ENCODE measurements at regions not wholly inside any gene's neighbourhood (a gene's known extent, or its start where the extent isn't known, plus 50 kb on each side); places are given as distances from the start of the nearest gene placed in this dataset.

GRCh38 chr1:193850745-193851144, 664.3 kb upstream of the B3GALT2 start:
- H3K9me3 ChIP-seq (replicated peaks; ENCODE audit: control insufficient read depth, insufficient read depth, low read length), result no peaks in the 10 kb centered on the region
- in situ Hi-C loops (cut with MboI), result no loop called here
- 0% methylated on average over 2 of the region's 2 CpGs for WGBS (ENCODE audit: insufficient coverage, insufficient replicate concordance, low lambda C conversion rate, missing lambda C conversion rate)
- no peak for FAIRE-seq
- no peak overlapping the region for H3K4me2 ChIP-seq (ENCODE audit: control insufficient read depth, insufficient read depth)
- no peaks in the 10 kb centered on the region for H3K36me3 ChIP-seq (ENCODE audit: control insufficient read depth in 2 of 2, insufficient read depth in 2 of 2, low read length in 1 of 2)
- ChIA-PET SMC1A (ENCODE audit: uncharacterized antibody, unreplicated experiment) (no interaction called here), RAD21 (ENCODE audit: unreplicated experiment) (no interaction called here), POLR2A (no interaction called here), CTCF (no interaction called here)
- H2AFZ ChIP-seq (ENCODE audit: control insufficient read depth, low read depth, low read length), result no peak overlapping the region
- no peaks in the 10 kb centered on the region for H3K27me3 ChIP-seq (replicated peaks in 1 of 2; ENCODE audit: control insufficient read depth in 2 of 2, insufficient read depth in 2 of 2, low read length in 1 of 2)
- H3K4me1 ChIP-seq (ENCODE audit: control insufficient read depth, insufficient read depth, low read length), result no peaks in the 10 kb centered on the region
- H3K4me3 ChIP-seq, result no peak overlapping the region
- intact Hi-C loops (cut with micrococcal nuclease; ENCODE audit: unreplicated experiment), result no loop called here
- TF ChIP-seq ZBTB40 (IDR thresholded peaks at IDR 0.05; ENCODE audit: borderline replicate concordance), result no peak
- no peak for TF ChIP-seq ZZZ3 (IDR thresholded peaks at IDR 0.05; ENCODE audit: control insufficient read depth, insufficient read length, low read depth)
- no peak for TF ChIP-seq CBX3 (IDR thresholded peaks at IDR 0.05; ENCODE audit: borderline replicate concordance, low read depth)
- TF ChIP-seq MEF2A (IDR thresholded peaks at IDR 0.05; ENCODE audit: insufficient read depth, low read depth, low read length), result no peak
- TF ChIP-seq CTCF (IDR thresholded peaks at IDR 0.05 in 2 of 3, conservative IDR thresholded peaks at IDR 0.05 in 1 of 3; ENCODE audit: control insufficient read depth in 2 of 3, extremely low read depth in 1 of 3, insufficient read depth in 1 of 3, low read depth in 3 of 3, low read length in 3 of 3), result no peak
- TF ChIP-seq HDAC6 (IDR thresholded peaks at IDR 0.05; ENCODE audit: unreplicated experiment), result no peak
- no peak for TF ChIP-seq SRF (IDR thresholded peaks at IDR 0.05; ENCODE audit: low read depth in 2 of 2, low read length in 2 of 2)
- TF ChIP-seq EGR1 (IDR thresholded peaks at IDR 0.05; ENCODE audit: borderline replicate concordance in 1 of 2, low read depth in 2 of 2, low read length in 2 of 2), result no peak
- TF ChIP-seq HSF1 (IDR thresholded peaks at IDR 0.05; ENCODE audit: low read depth, low read length), result no peak
- no peak for TF ChIP-seq BMI1 (IDR thresholded peaks at IDR 0.05; ENCODE audit: borderline replicate concordance)
- TF ChIP-seq PRDM15 (CRISPR knock-in tag; IDR thresholded peaks at IDR 0.05), result no peak
- TF ChIP-seq KDM1A (IDR thresholded peaks at IDR 0.05; ENCODE audit: borderline replicate concordance), result no peak
- TF ChIP-seq CEBPB (IDR thresholded peaks at IDR 0.05; ENCODE audit: borderline replicate concordance in 1 of 2, low read depth in 2 of 2, low read length in 2 of 2), result no peak
- H3K27ac ChIP-seq (ENCODE audit: control insufficient read depth, insufficient read depth), result no peak overlapping the region
- no peak overlapping the region for H3K9ac ChIP-seq (ENCODE audit: control insufficient read depth, insufficient read depth, low read length)
- no peaks in the 10 kb centered on the region for H4K20me1 ChIP-seq (ENCODE audit: control insufficient read depth, insufficient read depth)
- ATAC-seq, result no peak
- DNase-seq (ENCODE audit: low read depth, low spot score), result no peak
- H3K79me2 ChIP-seq (ENCODE audit: control insufficient read depth, insufficient read depth, low read length), result no peaks in the 10 kb centered on the region
- BruUV-seq (replicated peaks), result no TSS peak
